ENCODE measurements at regions not wholly inside any gene's neighbourhood (a gene's known extent, or its start where the extent isn't known, plus 50 kb on each side); places are given as distances from the start of the nearest gene placed in this dataset.

DNA sequence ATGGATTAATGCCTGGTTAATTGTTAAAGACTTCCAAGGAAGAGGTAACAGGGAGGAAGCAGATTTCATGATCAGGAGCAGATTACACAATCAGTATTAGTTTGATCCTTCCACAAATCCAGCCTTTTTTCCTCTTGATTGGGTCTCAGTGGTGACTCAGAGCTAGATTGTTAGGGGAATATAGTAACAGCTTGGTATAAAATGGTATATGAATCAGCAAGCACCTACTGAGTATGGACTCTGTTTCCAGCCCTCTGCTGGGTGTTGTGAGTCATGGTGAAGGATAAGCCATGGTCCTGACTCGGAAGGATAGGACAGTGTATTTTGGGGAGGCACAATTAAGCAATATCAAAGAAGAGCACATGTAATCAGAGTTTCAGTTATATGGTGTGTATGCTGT, 272.4 kb upstream of the DPP10 start:
- TF ChIP-seq POLR2AphosphoS5 (IDR thresholded peaks at IDR 0.05; ENCODE audit: low read depth, low read length) (no peak), TAF1 (IDR thresholded peaks at IDR 0.05; ENCODE audit: borderline replicate concordance, insufficient read depth, low read length) (no peak), SIN3A (IDR thresholded peaks at IDR 0.05; ENCODE audit: borderline replicate concordance, insufficient read depth, low read length) (no peak), FOXP2 (optimal IDR thresholded peaks at IDR 0.05; ENCODE audit: borderline replicate concordance, extremely low read depth, extremely low read length, insufficient read depth) (no peak)
- TF ChIP-seq, protein P1, sequence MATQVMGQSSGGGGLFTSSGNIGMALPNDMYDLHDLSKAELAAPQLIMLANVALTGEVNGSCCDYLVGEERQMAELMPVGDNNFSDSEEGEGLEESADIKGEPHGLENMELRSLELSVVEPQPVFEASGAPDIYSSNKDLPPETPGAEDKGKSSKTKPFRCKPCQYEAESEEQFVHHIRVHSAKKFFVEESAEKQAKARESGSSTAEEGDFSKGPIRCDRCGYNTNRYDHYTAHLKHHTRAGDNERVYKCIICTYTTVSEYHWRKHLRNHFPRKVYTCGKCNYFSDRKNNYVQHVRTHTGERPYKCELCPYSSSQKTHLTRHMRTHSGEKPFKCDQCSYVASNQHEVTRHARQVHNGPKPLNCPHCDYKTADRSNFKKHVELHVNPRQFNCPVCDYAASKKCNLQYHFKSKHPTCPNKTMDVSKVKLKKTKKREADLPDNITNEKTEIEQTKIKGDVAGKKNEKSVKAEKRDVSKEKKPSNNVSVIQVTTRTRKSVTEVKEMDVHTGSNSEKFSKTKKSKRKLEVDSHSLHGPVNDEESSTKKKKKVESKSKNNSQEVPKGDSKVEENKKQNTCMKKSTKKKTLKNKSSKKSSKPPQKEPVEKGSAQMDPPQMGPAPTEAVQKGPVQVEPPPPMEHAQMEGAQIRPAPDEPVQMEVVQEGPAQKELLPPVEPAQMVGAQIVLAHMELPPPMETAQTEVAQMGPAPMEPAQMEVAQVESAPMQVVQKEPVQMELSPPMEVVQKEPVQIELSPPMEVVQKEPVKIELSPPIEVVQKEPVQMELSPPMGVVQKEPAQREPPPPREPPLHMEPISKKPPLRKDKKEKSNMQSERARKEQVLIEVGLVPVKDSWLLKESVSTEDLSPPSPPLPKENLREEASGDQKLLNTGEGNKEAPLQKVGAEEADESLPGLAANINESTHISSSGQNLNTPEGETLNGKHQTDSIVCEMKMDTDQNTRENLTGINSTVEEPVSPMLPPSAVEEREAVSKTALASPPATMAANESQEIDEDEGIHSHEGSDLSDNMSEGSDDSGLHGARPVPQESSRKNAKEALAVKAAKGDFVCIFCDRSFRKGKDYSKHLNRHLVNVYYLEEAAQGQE (IDR thresholded peaks at IDR 0.05; ENCODE audit: insufficient read depth in 1 of 2, low read depth in 2 of 2, low read length in 2 of 2), result no peak
